DOHH2 (cell line): ENCODE measurements at regions not wholly inside any gene's neighbourhood (a gene's known extent, or its start where the extent isn't known, plus 50 kb on each side); places are given as distances from the start of the nearest gene placed in this dataset.

Experiments used
- EZH2phosphoT487 ChIP-seq: fragments of 200-600 bp; sonication (generic); IDR thresholded peaks from 2 replicates; pipeline ENCODE4 v1.6.1; 2017; ENCODE audit warnings: borderline replicate concordance, mild to moderate bottlenecking, antibody characterized with exemption, low read length, moderate library complexity, mixed read lengths
- TF ChIP-seq, protein P1 (sequence below): fragments of 200-600 bp; sonication (generic); IDR thresholded peaks from one replicate; pipeline ENCODE4 v1.5.1; 2014; ENCODE audit warnings: antibody characterized with exemption, mild to moderate bottlenecking, low read depth, low read length; ENCODE audit not compliant: poor library complexity, severe bottlenecking

DNA sequence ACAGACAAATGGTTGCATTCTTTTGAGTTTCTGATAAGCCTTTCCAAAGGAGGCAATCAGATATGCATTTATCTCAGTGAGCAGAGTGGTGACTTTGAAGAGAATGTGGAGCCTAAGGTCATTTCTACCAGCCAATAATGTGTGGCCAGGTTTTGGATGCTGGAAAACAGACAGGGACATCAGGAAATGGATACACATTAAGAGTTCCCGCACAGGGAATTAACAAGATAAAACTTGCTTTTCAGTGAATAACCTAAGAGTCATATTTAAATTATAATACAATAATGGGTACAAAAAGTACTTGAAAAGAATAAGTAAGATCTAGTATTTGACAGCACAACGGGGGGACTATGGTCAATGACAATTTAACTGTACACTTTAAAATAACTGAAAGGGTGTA lies 492.3 kb upstream of the FAM241A start:
- TF ChIP-seq, protein P1, sequence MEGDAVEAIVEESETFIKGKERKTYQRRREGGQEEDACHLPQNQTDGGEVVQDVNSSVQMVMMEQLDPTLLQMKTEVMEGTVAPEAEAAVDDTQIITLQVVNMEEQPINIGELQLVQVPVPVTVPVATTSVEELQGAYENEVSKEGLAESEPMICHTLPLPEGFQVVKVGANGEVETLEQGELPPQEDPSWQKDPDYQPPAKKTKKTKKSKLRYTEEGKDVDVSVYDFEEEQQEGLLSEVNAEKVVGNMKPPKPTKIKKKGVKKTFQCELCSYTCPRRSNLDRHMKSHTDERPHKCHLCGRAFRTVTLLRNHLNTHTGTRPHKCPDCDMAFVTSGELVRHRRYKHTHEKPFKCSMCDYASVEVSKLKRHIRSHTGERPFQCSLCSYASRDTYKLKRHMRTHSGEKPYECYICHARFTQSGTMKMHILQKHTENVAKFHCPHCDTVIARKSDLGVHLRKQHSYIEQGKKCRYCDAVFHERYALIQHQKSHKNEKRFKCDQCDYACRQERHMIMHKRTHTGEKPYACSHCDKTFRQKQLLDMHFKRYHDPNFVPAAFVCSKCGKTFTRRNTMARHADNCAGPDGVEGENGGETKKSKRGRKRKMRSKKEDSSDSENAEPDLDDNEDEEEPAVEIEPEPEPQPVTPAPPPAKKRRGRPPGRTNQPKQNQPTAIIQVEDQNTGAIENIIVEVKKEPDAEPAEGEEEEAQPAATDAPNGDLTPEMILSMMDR, result no peak
- TF ChIP-seq EZH2phosphoT487, result no peak
